ENCODE measurements at regions not wholly inside any gene's neighbourhood (a gene's known extent, or its start where the extent isn't known, plus 50 kb on each side); places are given as distances from the start of the nearest gene placed in this dataset.

GRCh38 chr5:121762426-121762825 is 89.3 kb upstream of the FTMT start:
- TF ChIP-seq CTCF (IDR thresholded peaks at IDR 0.05) (no peak), POLR2A (IDR thresholded peaks at IDR 0.05) (no peak)

Data from testis (tissue), 2 donors.